ENCODE measurements at regions not wholly inside any gene's neighbourhood (a gene's known extent, or its start where the extent isn't known, plus 50 kb on each side); places are given as distances from the start of the nearest gene placed in this dataset.

GRCh38 chr13:26909477-26909876 lies 148.9 kb upstream of the GPR12 start:
- Mint-ChIP-seq H3K4me3 (no peak overlapping the region), H3K9me3 (no peaks in the 10 kb centered on the region), H3K27ac (no peak overlapping the region), H3K4me1 (peaks cover 1% of the 10 kb centered on the region), H3K36me3 (no peaks in the 10 kb centered on the region)
- DNase-seq (ENCODE audit: low spot score in 2 of 2) (no peak), ATAC-seq (no peak)

- no peaks in the 10 kb centered on the region for H3K4me1 Mint-ChIP-seq
- no peak for ATAC-seq
Observed at GRCh38 chr13:26908126-26908525, 147.5 kb upstream of the GPR12 start.

DNA sequence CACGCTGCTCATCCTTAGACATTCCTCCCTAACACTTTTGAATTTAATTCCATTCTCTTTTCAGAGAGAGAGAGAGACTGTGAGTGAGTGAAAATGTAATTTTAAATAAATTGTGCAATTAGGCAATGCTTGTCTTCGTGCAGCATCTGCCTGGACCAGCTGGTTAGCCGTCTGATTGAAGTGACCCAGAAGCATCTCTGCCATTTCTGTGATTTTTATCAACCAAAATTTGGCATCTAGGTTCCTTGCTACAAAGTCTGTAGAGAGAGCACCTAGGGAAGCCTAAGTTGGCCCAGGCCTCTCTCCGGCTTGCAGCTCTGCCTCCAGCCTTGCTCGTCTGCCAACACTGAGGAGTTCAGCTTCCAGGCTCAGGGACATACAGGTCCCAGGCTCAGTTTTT lies 138.6 kb upstream of the GPR12 start:
- H3K4me1 Mint-ChIP-seq, result no peaks in the 10 kb centered on the region
- ATAC-seq, result no peak
- H3K4me3 Mint-ChIP-seq, result no peak overlapping the region
- H3K27ac Mint-ChIP-seq, result no peak overlapping the region
- no peaks in the 10 kb centered on the region for H3K9me3 Mint-ChIP-seq
- no peak for DNase-seq (ENCODE audit: low spot score in 2 of 2)
- no peaks in the 10 kb centered on the region for H3K36me3 Mint-ChIP-seq

More at GRCh38 chr13:26908126-26908525, 147.5 kb upstream of the GPR12 start:
- H3K9me3 Mint-ChIP-seq, result no peaks in the 10 kb centered on the region
- no peak overlapping the region for H3K4me3 Mint-ChIP-seq
- no peak for DNase-seq (ENCODE audit: low spot score in 2 of 2)
- no peak overlapping the region for H3K27ac Mint-ChIP-seq
- H3K36me3 Mint-ChIP-seq, result no peaks in the 10 kb centered on the region

DNA sequence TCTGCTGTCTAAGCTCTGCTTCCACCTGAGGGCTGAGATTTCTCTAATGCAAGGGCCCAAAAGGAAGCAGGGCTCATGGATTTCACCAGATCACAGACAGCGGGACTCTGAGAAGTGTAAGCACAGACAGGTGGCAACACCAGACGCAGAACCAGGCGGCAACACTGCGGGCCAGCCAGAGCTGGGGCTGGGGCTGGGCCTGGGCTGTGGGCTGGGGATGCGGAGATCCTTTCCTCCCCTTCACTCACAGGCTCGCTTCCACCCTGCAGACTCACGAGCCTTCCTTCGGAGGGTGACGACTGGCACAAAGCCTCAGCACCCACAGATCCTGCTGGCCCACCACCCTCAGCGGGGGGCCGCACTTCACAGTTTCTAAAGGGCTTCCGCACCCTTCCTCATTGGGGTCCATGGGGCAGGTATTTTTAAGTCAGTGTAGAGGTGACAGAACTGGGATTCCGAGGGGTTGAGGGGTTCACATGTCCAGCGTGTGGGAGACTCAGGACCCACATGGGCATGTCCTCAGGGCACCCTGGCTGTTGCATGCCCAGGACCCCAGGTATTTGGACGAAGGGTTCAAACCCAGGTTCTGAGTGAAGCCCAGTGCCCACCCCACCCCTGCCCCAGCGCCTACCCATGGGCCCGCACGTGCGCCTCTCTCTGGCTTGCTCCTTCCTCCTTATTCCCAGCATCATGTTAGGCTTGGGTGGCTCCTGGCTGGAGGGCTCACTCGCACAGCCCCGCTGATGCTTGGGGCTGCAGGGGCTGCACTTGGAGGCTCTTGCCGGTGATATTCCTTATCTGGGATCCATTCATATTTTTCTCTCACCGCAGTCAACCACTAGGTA lies 137.3 kb upstream of the GPR12 start:
- no peak overlapping the region for H3K27ac Mint-ChIP-seq
- DNase-seq (ENCODE audit: low spot score in 2 of 2) (no peak), ATAC-seq (no peak)
- no peaks in the 10 kb centered on the region for H3K36me3 Mint-ChIP-seq
- H3K4me1 Mint-ChIP-seq, result no peaks in the 10 kb centered on the region
- no peak overlapping the region for H3K4me3 Mint-ChIP-seq
- no peaks in the 10 kb centered on the region for H3K9me3 Mint-ChIP-seq

DNA sequence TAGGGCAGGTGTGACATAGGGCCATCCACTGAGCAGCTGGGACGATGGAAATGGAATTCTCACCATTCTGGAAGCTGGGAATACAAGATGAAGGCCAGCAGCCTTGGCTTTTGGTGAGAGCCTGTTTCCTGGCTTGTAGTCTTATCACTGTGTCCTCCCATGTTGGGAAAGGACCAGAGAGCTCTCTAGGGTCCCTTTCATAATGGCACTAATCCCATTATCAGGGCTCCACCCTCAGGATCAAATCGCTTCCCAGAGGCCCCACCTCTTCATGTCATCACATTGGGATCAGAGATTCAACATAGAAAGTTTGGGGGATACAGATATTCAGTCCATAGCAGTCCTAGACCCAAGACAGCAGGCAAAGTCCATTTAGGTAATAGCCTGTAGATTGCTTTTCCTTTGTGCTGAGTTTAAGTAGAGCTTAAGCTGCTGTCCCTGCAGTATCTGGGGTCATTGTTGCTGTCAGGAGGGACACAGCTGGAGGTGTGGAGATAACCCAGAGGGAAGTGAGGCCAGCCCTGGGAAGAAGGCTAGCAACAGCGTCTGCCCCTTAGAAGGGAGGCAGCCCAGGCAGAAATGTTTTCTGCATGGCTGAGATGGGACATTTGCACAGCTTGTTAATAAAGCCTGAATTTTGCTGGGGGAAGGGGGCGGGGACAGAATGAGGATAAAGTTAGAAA lies 136.5 kb upstream of the GPR12 start:
- no peak overlapping the region for H3K4me3 Mint-ChIP-seq
- ATAC-seq, result no peak
- no peak overlapping the region for H3K27ac Mint-ChIP-seq
- no peak for DNase-seq (ENCODE audit: low spot score in 2 of 2)
- H3K36me3 Mint-ChIP-seq, result no peaks in the 10 kb centered on the region
- H3K9me3 Mint-ChIP-seq, result no peaks in the 10 kb centered on the region
- H3K4me1 Mint-ChIP-seq, result no peaks in the 10 kb centered on the region

DNA sequence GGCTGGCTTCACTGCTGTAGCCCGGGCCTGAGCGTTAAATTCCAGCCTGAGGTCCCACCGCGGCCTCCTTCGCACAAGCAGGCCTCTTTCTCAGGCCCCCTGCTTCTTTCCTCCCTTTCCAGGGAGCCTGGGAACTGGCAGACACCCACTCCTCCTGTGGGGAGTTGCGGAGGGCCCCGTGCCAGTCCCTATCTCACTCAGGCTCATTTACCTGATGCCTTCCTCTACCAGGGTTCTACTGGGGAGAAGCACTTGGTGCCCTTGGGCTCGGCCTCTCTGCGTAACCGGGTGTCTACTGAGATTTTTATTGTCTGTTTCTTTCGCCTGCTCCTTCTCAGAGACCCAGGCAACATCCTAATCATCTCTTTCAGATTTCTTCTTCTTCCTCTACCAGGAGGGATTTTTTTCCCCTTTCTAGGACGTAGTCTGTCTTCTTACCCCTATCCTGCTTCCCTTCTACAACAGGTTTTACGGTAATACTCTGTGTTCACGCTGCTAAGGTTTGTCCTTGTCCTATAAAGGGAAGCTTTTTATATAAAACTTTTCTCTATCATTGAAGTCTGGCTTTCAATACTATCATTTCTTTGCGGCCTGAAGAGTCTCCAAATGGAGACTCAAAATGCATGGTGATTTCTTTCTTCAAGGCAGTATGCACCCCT lies 135.4 kb upstream of the GPR12 start:
- no peak for ATAC-seq

DNA sequence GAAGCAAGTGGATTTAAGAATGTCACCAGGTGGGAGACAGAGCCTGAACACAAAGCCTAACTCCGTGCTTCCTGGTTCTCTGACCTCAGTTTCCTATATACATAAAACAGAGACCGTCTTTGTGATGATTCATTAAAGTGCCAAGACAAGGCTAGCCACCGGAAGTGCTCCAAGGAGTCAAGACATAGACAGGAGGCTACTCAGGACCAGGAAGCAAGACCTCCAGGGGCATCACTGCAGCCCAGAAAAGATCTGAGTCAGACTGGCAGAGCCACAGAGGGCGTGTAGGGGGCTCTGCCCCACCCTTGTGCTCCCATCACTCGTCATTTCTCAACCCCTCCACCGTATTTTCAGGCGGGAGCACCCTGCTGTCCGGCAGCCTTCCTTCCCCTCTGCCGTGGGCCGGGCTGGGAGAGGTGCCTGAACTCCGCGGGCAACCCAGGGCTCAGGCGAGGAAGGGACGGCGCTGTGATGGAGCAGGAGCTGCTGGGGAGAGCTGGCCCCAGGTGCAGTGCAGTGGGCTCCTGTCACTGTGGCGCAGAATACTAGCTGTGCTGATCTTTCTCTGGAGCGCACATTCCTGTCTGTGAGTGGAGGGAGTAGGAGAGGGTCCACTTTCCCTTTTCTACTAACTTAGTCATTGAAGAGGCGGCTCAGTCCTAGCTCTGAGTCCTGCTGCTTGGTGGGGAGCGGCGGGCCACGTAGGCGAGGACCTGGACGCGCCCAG lies 134.7 kb upstream of the GPR12 start:
- Mint-ChIP-seq H3K4me3 (no peak overlapping the region), H3K9me3 (no peaks in the 10 kb centered on the region), H3K4me1 (no peaks in the 10 kb centered on the region), H3K27ac (no peak overlapping the region), H3K36me3 (no peaks in the 10 kb centered on the region)
- DNase-seq (ENCODE audit: low spot score in 2 of 2) (no peak), ATAC-seq (peak; percentile 39)

More for the DNA sequence above, 135.4 kb upstream of the GPR12 start:
- Mint-ChIP-seq H3K36me3 (no peaks in the 10 kb centered on the region), H3K27ac (no peak overlapping the region), H3K4me3 (no peak overlapping the region), H3K4me1 (no peaks in the 10 kb centered on the region), H3K9me3 (no peaks in the 10 kb centered on the region)
- DNase-seq (ENCODE audit: low spot score in 2 of 2), result no peak

DNA sequence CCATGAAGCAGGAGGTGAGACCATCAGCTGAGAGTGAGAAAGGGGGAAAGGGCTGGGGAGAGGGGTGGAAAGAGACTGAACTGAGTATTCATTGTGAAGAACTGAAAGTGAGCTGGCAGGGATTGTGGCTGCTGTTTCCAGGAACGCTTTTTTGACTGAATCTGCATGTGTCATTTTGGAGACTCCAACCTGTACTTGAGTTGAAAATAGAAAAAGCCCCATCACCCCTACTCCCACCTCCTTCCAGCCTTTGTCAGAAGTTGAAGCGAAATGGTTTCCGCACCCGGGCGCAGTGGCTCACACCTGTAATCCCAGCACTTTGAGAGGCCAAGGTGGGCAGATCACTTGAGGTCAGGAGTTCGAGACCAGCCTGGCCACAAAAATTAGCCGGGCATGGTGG lies 128.0 kb upstream of the GPR12 start:
- Mint-ChIP-seq H3K4me1 (no peaks in the 10 kb centered on the region), H3K36me3 (no peaks in the 10 kb centered on the region), H3K4me3 (no peak overlapping the region), H3K9me3 (no peaks in the 10 kb centered on the region), H3K27ac (no peak overlapping the region)
- no peak for ATAC-seq
- no peak for DNase-seq (ENCODE audit: low spot score in 2 of 2)

DNA sequence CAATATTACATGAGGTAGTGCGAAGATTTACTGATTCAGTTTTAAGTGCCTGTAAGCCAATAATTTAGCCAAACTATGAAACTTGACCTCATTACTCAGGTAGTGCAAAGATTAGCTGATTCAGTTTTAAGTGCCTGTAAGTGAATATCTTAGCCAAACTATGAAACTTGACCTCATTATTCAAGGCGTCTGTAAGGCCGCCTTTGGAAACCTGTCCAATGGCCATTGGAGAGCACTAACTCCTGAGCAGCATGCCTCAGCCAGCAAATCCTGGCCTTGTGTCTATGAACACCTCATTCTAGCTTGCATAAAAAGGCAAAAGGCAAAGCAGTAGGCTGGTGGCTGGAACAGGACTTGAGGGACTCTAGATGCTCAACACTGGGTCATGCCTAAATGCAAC lies 127.0 kb upstream of the GPR12 start:
- no peaks in the 10 kb centered on the region for H3K9me3 Mint-ChIP-seq
- H3K36me3 Mint-ChIP-seq, result no peaks in the 10 kb centered on the region
- H3K4me1 Mint-ChIP-seq, result no peaks in the 10 kb centered on the region
- DNase-seq (ENCODE audit: low spot score in 2 of 2), result no peak
- no peak overlapping the region for H3K4me3 Mint-ChIP-seq
- H3K27ac Mint-ChIP-seq, result no peak overlapping the region
- ATAC-seq, result no peak

- ATAC-seq (no peak), DNase-seq (ENCODE audit: low spot score in 2 of 2) (no peak)
- Mint-ChIP-seq H3K4me1 (no peaks in the 10 kb centered on the region), H3K27ac (no peak overlapping the region), H3K9me3 (no peaks in the 10 kb centered on the region), H3K4me3 (no peak overlapping the region), H3K36me3 (no peaks in the 10 kb centered on the region)
Observed at GRCh38 chr13:26883613-26884257, 123.1 kb upstream of the GPR12 start.

DNA sequence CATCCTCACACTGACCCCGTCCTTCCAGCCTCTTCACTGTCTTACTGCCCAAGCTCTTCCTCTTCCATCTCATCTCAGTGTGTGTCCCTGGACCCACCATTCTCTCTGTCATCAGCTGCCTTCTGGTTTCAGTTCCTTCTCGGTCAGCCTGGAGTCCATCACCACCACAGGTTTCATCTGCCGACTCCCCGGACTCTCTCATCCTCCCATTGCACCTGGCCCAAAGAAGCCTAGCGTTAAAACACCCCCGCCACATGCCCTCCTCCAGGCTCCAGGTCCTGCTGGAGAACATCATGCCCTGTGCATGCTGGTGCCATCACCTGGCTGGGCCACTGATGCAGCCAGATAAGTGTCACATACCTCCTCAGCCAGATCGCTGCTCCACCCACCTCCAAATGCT lies 122.1 kb upstream of the GPR12 start:
- no peaks in the 10 kb centered on the region for H3K36me3 Mint-ChIP-seq
- H3K9me3 Mint-ChIP-seq, result no peaks in the 10 kb centered on the region
- H3K27ac Mint-ChIP-seq, result no peak overlapping the region
- no peaks in the 10 kb centered on the region for H3K4me1 Mint-ChIP-seq
- DNase-seq (ENCODE audit: low spot score in 2 of 2) (no peak), ATAC-seq (no peak)
- no peak overlapping the region for H3K4me3 Mint-ChIP-seq

- Mint-ChIP-seq H3K9me3 (peaks cover 5% of the 10 kb centered on the region), H3K4me3 (no peak overlapping the region), H3K36me3 (no peaks in the 10 kb centered on the region), H3K4me1 (no peaks in the 10 kb centered on the region), H3K27ac (no peak overlapping the region)
- ATAC-seq (no peak), DNase-seq (ENCODE audit: low spot score in 2 of 2) (no peak)
Observed at GRCh38 chr13:26881154-26881553, 120.6 kb upstream of the GPR12 start.

GRCh38 chr13:26880735-26881134 lies 120.1 kb upstream of the GPR12 start:
- Mint-ChIP-seq H3K36me3 (no peaks in the 10 kb centered on the region), H3K4me1 (no peaks in the 10 kb centered on the region), H3K27ac (no peak overlapping the region), H3K4me3 (no peak overlapping the region), H3K9me3 (peaks cover 7% of the 10 kb centered on the region)
- DNase-seq (ENCODE audit: low spot score in 2 of 2) (no peak), ATAC-seq (no peak)

- Mint-ChIP-seq H3K27ac (no peak overlapping the region), H3K4me1 (no peaks in the 10 kb centered on the region), H3K36me3 (no peaks in the 10 kb centered on the region), H3K9me3 (peaks cover 7% of the 10 kb centered on the region), H3K4me3 (no peak overlapping the region)
- DNase-seq (ENCODE audit: low spot score in 2 of 2), result no peak
- ATAC-seq, result no peak
Observed at GRCh38 chr13:26878438-26878837, 117.9 kb upstream of the GPR12 start.

DNA sequence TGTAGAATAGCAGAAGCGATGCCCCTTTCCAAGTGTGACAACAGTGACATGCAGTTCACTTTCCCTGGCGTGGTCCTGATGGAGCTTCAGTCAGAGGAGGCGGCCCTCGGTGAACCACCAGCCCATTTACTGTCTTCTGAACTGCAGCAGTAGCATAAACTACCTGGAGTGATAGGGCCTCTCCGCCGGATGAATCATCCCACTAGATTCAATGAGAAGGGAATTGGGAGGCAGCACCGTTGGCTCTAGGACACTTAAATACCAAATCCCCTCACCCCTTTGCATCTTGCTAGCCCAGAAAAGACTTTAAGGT lies 112.8 kb upstream of the GPR12 start:
- no peak for ATAC-seq
- Mint-ChIP-seq H3K4me1 (no peaks in the 10 kb centered on the region), H3K27ac (no peak overlapping the region), H3K4me3 (no peak overlapping the region), H3K36me3 (no peaks in the 10 kb centered on the region), H3K9me3 (peaks cover 7% of the 10 kb centered on the region)
- DNase-seq (ENCODE audit: low spot score in 2 of 2), result no peak

All from stimulated activated effector memory CD8-positive, alpha-beta T cell treated with anti-CD3 and anti-CD28 coated beads, Interleukin-12 subunit alpha, Interleukin-12 subunit beta, amount 100 ng/mL, for 72 hours (primary cell).